ENCODE measurements at regions not wholly inside any gene's neighbourhood (a gene's known extent, or its start where the extent isn't known, plus 50 kb on each side); places are given as distances from the start of the nearest gene placed in this dataset.

DNA sequence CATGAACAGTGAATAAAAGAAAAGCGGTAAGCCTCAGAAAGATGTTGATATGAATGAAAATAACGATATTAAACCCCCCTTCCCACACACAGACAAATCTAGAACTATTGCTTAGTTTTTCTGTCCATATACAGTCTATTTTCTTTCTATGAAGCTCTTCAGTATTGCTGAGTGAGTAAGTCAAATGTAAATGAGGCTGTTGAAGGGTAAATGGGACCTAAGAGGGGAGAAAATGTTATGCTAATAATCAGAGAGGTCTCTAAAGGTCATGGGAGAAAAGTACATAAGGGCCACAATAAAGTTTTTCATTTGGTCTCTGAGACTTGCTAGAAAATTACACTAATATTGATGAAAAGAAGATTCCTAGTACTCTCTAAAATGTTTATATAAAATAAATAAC lies 56.2 kb downstream of the PABPC4L start:
- Mint-ChIP-seq H3K9me3 (ENCODE audit: unreplicated experiment) (no peaks in the 10 kb centered on the region), H3K4me1 (ENCODE audit: insufficient read depth, unreplicated experiment) (no peaks in the 10 kb centered on the region), H3K36me3 (ENCODE audit: insufficient read depth, unreplicated experiment) (no peaks in the 10 kb centered on the region), H3K27ac (ENCODE audit: low read depth, unreplicated experiment) (no peak overlapping the region), H3K4me3 (ENCODE audit: unreplicated experiment) (no peak overlapping the region), H3K27me3 (ENCODE audit: insufficient read depth, unreplicated experiment) (no peaks in the 10 kb centered on the region)
- DNase-seq (ENCODE audit: unreplicated experiment), result no peak
- intact Hi-C loops (cut with micrococcal nuclease), result no loop called here
- ChIA-PET POLR2A (no interaction called here), CTCF (no interaction called here)
- no peak for TF ChIP-seq CTCF (IDR thresholded peaks at IDR 0.05; ENCODE audit: unreplicated experiment)
- no TSS peak for BruUV-seq (replicated peaks)

DNA sequence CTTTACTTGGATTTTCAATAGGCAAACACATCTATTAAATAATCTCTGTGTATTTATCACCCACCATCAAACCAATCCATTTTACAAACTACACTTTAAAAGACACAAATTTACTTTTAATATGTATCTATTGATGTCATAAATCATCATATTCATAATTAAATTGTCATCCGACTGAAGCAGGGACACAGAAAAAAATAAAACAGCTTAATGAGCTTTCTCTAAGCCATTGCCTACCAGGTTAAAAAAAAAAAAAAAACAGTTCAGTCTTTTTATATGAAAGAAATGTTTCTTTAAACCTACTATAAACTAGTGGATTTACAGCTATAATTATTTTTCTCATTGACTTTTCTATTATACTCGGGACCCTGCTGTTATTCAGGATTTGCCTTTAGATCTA lies 57.3 kb downstream of the PABPC4L start:
- no peak for TF ChIP-seq CTCF (IDR thresholded peaks at IDR 0.05; ENCODE audit: unreplicated experiment)
- H3K9me3 Mint-ChIP-seq (ENCODE audit: unreplicated experiment), result no peaks in the 10 kb centered on the region
- no peaks in the 10 kb centered on the region for H3K4me1 Mint-ChIP-seq (ENCODE audit: insufficient read depth, unreplicated experiment)
- no peak for DNase-seq (ENCODE audit: unreplicated experiment)
- ChIA-PET POLR2A (no interaction called here), CTCF (no interaction called here)
- no peaks in the 10 kb centered on the region for H3K36me3 Mint-ChIP-seq (ENCODE audit: insufficient read depth, unreplicated experiment)
- intact Hi-C loops (cut with micrococcal nuclease), result no loop called here
- no peaks in the 10 kb centered on the region for H3K27me3 Mint-ChIP-seq (ENCODE audit: insufficient read depth, unreplicated experiment)
- no TSS peak for BruUV-seq (replicated peaks)
- no peak overlapping the region for H3K27ac Mint-ChIP-seq (ENCODE audit: low read depth, unreplicated experiment)
- no peak overlapping the region for H3K4me3 Mint-ChIP-seq (ENCODE audit: unreplicated experiment)

DNA sequence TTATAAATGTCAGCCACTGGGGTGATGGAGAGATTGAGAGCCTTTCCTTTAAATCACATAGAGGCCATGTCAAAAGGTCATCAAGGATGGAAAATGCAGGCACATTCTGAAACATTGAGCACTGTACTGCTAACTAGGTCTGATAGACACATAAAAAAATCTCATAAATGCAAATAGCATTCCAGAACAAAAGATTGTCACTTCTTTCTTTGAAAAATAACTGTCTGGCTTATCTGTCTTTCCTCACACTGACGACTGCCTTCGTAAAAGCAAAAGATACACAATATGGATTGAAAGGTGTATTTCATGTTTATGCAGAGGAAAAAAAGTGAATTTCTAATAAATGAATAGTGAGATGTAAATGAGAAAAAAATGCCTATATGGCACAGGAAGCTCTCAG lies 59.9 kb downstream of the PABPC4L start:
- intact Hi-C loops (cut with micrococcal nuclease), result no loop called here
- Mint-ChIP-seq H3K4me3 (ENCODE audit: unreplicated experiment) (no peak overlapping the region), H3K27me3 (ENCODE audit: insufficient read depth, unreplicated experiment) (peaks cover 7% of the 10 kb centered on the region), H3K4me1 (ENCODE audit: insufficient read depth, unreplicated experiment) (no peaks in the 10 kb centered on the region), H3K27ac (ENCODE audit: low read depth, unreplicated experiment) (no peak overlapping the region), H3K9me3 (ENCODE audit: unreplicated experiment) (no peaks in the 10 kb centered on the region), H3K36me3 (ENCODE audit: insufficient read depth, unreplicated experiment) (no peaks in the 10 kb centered on the region)
- TF ChIP-seq CTCF (IDR thresholded peaks at IDR 0.05; ENCODE audit: unreplicated experiment), result no peak
- BruUV-seq (replicated peaks), result no TSS peak
- CTCF ChIA-PET, result interaction anchor here (0.6 kb wide), 1 partner anchor 495 kb away, joined by 3 read pairs; no protein-coding TSS in a partner anchor
- no peak for DNase-seq (ENCODE audit: unreplicated experiment)
- POLR2A ChIA-PET, result no interaction called here

DNA sequence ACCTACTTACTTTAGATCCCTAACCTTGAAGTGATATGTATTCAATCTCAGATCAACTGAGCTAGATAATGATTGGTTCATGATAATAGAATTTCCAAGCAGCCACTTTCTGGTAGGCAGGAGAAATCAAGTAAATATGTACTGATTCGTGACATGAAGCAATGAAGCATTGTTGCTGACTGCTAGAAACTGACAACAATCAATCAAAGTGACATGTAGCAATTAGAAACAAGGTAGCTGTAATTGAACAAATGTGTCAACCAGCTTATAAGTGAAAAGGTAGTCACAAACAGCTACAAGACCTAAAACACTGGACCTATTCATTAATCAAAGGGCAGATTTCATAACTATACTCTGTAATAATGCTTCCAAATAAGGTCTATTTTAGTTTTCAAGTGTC lies 62.4 kb downstream of the PABPC4L start:
- Mint-ChIP-seq H3K4me1 (ENCODE audit: insufficient read depth, unreplicated experiment) (no peaks in the 10 kb centered on the region), H3K36me3 (ENCODE audit: insufficient read depth, unreplicated experiment) (no peaks in the 10 kb centered on the region), H3K27me3 (ENCODE audit: insufficient read depth, unreplicated experiment) (peaks cover 23% of the 10 kb centered on the region), H3K9me3 (ENCODE audit: unreplicated experiment) (no peaks in the 10 kb centered on the region), H3K4me3 (ENCODE audit: unreplicated experiment) (no peak overlapping the region), H3K27ac (ENCODE audit: low read depth, unreplicated experiment) (no peak overlapping the region)
- ChIA-PET CTCF (no interaction called here), POLR2A (interaction anchor here (0.5 kb wide), 1 partner anchor 143 kb away, joined by 3 read pairs; no protein-coding TSS in a partner anchor)
- no TSS peak for BruUV-seq (replicated peaks)
- no peak for DNase-seq (ENCODE audit: unreplicated experiment)
- intact Hi-C loops (cut with micrococcal nuclease), result no loop called here
- TF ChIP-seq CTCF (IDR thresholded peaks at IDR 0.05; ENCODE audit: unreplicated experiment), result no peak

Measured in MCF 10A (cell line).